H4 (cell line): ENCODE measurements at regions not wholly inside any gene's neighbourhood (a gene's known extent, or its start where the extent isn't known, plus 50 kb on each side); places are given as distances from the start of the nearest gene placed in this dataset.
A peak's percentile ranks its signal among the peaks of the same experiment; 100 is the strongest.
"Not testable (repeated sequence)": the region's sequence is repeated elsewhere in the genome, so short reads cannot be mapped to it uniquely, and the experiment has no call there.

Source experiments
- DNase-seq: peaks from one replicate; pipeline ENCODE4 v3.0.0-alpha.2; 2015; ENCODE audit warnings: low spot score

- peak; percentile 24 for DNase-seq
Measured at GRCh38 chr10:128178302-128178958, 52.2 kb upstream of the MKI67 start.

GRCh38 chr10:128180843-128181242 lies 54.6 kb upstream of the MKI67 start:
- no peak for DNase-seq

- DNase-seq, result no peak
Measured at GRCh38 chr10:128185627-128186026, 59.4 kb upstream of the MKI67 start.

GRCh38 chr10:128186959-128187787 lies 61.0 kb upstream of the MKI67 start:
- no peak for DNase-seq

- DNase-seq, result no peak
Measured at GRCh38 chr10:128187788-128188185, 61.6 kb upstream of the MKI67 start.

GRCh38 chr10:128189176-128189575 lies 63.0 kb upstream of the MKI67 start:
- DNase-seq, result no peak

- no peak for DNase-seq
Measured at GRCh38 chr10:128191847-128192246, 65.6 kb upstream of the MKI67 start.

GRCh38 chr10:128201826-128202225 lies 75.6 kb upstream of the MKI67 start:
- not testable (repeated sequence) for DNase-seq

GRCh38 chr10:128203028-128203427 lies 76.8 kb upstream of the MKI67 start:
- no peak for DNase-seq

- DNase-seq, result not testable (repeated sequence)
Measured at GRCh38 chr10:128205591-128205990, 79.4 kb upstream of the MKI67 start.

- DNase-seq, result no peak
Measured at GRCh38 chr10:128206676-128207075, 80.5 kb upstream of the MKI67 start.

GRCh38 chr10:128209862-128210214 lies 83.6 kb upstream of the MKI67 start:
- DNase-seq, result no peak

- DNase-seq, result no peak
Measured at GRCh38 chr10:128210215-128211063, 84.2 kb upstream of the MKI67 start.

GRCh38 chr10:128211064-128211504 lies 84.9 kb upstream of the MKI67 start:
- DNase-seq, result no peak

GRCh38 chr10:128211953-128212727 lies 85.9 kb upstream of the MKI67 start:
- DNase-seq, result peak; percentile 58

- no peak for DNase-seq
Measured at GRCh38 chr10:128213156-128213555, 86.9 kb upstream of the MKI67 start.

GRCh38 chr10:128215733-128216132 lies 89.5 kb upstream of the MKI67 start:
- no peak for DNase-seq

GRCh38 chr10:128217136-128217535 lies 90.9 kb upstream of the MKI67 start:
- no peak for DNase-seq

- no peak for DNase-seq
Measured at GRCh38 chr10:128218161-128218560, 91.9 kb upstream of the MKI67 start.

- no peak for DNase-seq
Measured at GRCh38 chr10:128219295-128219694, 93.1 kb upstream of the MKI67 start.

GRCh38 chr10:128220021-128220420 lies 93.8 kb upstream of the MKI67 start:
- DNase-seq, result no peak

- no peak for DNase-seq
Measured at GRCh38 chr10:128221117-128221516, 94.9 kb upstream of the MKI67 start.
